Colonic mucosa (tissue), 4 donors: ENCODE measurements at regions not wholly inside any gene's neighbourhood (a gene's known extent, or its start where the extent isn't known, plus 50 kb on each side); places are given as distances from the start of the nearest gene placed in this dataset.

Experiments used
- DNase-seq: peaks from one replicate; pipeline ENCODE4 v3.0.0-alpha.2; 2020
- H3K27ac ChIP-seq: fragments of 200-600 bp; one replicate; pipeline ENCODE4 v1.8.0; 2021
- H3K27me3 ChIP-seq: fragments of 200-600 bp; one replicate; pipeline ENCODE4 v1.8.0; 2021
- H3K36me3 ChIP-seq: fragments of 200-600 bp; one replicate; pipeline ENCODE4 v1.8.0; 2021
- H3K4me1 ChIP-seq: fragments of 200-600 bp; one replicate; pipeline ENCODE4 v1.8.0; 2021; ENCODE audit warnings: mild to moderate bottlenecking
- H3K4me3 ChIP-seq: fragments of 200-600 bp; one replicate; pipeline ENCODE4 v1.8.0; 2021
- H3K9ac ChIP-seq, 2 donors: one replicate each; pipeline ENCODE4 v1.7.0; 2013; ENCODE audit warnings: control low read depth in 2 of 2, low read depth in 2 of 2, low read length in 2 of 2
- H3K9me3 ChIP-seq: fragments of 200-600 bp; one replicate; pipeline ENCODE4 v1.8.0; 2021
- intact Hi-C: fragments of 100-400 bp; cut with DNase I; formaldehyde crosslinking; loops from one replicate; pipeline ENCODE4 v1.14.1; 2022
- TF ChIP-seq, protein P1 (sequence below): fragments of 200-600 bp; IDR thresholded peaks from one replicate; pipeline ENCODE4 v1.8.0; 2022; ENCODE audit warnings: antibody characterized with exemption, mild to moderate bottlenecking
- donor health status: healthy.
- donor health status: DM: no; HTN: no; CAD: no.
- donor health status: DM: no; HTN: no; CAD: no.

DNA sequence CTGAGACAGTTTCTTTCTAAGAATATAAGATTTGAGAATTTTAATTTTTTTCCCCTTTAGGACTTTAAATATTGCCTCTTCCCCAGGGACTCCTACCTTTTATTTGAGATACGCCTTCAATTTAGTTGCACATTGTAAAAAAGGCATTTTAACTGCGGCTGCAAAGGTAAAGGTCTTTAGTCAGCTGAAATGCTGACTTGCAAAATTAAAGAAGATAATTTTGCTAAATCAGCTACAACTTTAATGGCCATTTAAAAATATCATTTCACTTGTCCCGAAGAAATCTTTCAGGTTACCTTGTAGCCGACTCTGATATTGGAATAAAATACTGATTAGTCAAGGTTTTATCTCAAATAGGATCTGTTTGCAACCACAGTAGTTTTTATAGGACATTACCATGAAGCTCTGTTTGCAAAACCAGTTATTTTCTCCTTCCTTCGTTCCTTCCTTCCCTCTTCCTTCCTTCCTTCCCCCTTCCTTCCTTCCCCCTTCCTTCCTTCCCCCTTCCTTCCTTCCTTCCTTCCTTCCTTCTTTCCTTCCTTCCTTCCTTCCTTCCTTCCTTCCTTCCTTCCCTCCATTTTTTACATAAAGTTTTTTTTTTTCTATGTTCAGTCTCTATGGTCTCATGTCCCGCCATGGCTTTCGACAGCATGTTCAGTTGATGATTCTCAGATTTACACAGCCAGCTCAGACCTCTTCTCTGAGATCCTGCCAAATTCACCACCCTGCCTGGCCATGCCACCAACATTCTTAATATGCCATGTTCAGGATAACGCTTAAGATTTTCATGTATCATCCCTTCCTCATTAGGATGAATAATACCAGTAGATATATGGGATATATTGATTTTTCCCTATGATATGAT, 405.4 kb upstream of the PRKX start:
- Histone ChIP-seq H3K27ac (no peak overlapping the region), H3K36me3 (no peaks in the 10 kb centered on the region), H3K4me3 (no peak overlapping the region), H3K9ac (no peak overlapping the region), H3K9me3 (no peaks in the 10 kb centered on the region), H3K4me1 (no peaks in the 10 kb centered on the region), H3K27me3 (no peaks in the 10 kb centered on the region)
- TF ChIP-seq, protein P1, sequence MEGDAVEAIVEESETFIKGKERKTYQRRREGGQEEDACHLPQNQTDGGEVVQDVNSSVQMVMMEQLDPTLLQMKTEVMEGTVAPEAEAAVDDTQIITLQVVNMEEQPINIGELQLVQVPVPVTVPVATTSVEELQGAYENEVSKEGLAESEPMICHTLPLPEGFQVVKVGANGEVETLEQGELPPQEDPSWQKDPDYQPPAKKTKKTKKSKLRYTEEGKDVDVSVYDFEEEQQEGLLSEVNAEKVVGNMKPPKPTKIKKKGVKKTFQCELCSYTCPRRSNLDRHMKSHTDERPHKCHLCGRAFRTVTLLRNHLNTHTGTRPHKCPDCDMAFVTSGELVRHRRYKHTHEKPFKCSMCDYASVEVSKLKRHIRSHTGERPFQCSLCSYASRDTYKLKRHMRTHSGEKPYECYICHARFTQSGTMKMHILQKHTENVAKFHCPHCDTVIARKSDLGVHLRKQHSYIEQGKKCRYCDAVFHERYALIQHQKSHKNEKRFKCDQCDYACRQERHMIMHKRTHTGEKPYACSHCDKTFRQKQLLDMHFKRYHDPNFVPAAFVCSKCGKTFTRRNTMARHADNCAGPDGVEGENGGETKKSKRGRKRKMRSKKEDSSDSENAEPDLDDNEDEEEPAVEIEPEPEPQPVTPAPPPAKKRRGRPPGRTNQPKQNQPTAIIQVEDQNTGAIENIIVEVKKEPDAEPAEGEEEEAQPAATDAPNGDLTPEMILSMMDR = no peak
- intact Hi-C loops = no loop called here
- no peak for DNase-seq

DNA sequence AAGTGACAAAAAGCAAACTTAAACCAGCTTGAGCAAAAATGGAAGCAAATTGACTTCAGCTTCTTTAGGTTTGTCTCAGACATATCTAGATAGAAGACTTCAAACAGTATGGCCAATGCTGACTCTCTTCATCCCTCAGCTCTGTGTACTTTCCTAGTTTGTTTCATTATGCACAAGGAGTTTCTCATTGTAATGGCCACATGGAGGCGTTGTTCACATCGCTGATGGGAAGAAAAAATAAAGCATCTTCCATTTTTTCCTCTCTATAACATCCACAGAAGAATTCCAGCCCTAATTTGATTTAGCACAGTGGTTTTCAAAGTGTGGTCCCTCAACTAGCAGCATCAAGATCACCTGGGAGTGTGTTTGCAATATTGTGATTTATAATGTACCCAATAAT, 397.5 kb upstream of the PRKX start:
- H3K9me3 ChIP-seq = no peaks in the 10 kb centered on the region
- no peaks in the 10 kb centered on the region for H3K27me3 ChIP-seq
- TF ChIP-seq, protein P1 = no peak
- intact Hi-C loops = no loop called here
- no peak overlapping the region for H3K9ac ChIP-seq
- H3K4me1 ChIP-seq = no peaks in the 10 kb centered on the region
- H3K36me3 ChIP-seq = no peaks in the 10 kb centered on the region
- no peak overlapping the region for H3K4me3 ChIP-seq
- H3K27ac ChIP-seq = no peak overlapping the region
- DNase-seq = no peak

DNA sequence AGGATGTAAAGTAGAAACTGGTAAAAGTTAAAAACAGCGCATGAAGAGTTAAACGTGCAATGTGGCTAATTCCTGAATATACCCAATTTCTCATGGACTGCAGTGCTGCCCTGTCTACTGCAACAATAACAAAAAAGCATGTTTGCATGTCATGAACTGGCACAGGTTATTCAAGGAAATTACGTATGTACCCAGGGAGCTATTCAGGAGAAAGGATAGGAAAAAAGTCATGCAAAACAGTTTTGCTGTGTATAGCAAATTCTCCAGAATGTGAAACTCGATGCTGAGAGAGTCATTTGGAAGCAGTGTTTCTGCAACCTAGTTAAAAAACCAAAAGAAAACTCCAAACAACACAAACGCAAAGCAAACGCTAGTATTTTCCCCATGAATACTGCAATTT, 381.5 kb upstream of the PRKX start:
- intact Hi-C loops = no loop called here
- TF ChIP-seq, protein P1 = no peak

DNA sequence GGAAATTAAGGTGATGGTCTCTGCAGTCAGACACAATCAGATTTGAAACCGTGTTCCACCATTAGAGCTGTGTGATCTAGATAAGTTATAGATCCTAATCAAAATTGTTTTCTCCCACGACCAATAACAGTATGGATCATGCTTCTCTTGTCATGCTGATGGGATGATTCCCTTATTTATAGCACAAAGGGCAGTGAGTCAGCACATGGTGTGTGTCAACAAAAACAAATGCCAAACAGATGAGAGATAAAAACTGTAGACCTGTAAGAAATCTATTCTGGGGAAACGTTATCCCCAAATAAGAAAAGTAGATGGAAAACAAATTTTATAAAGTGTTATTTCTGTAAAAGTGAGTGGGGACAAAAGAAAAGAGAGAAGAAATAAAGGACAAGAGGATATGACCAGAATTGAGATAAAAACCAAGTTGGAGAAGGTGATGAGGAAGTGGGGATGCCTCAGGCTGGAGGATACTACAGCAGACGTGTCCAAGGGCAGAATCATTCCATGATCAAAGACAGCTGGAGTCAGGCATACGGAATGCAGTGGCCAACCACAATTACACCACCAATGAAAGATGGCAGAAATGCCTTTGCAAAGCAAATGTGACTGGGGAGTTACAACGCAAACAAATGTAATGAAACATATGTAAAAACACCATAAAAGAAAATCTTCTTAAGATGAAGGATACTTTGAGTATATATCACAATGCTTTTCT, 377.8 kb upstream of the PRKX start:
- H3K36me3 ChIP-seq = no peaks in the 10 kb centered on the region
- H3K4me3 ChIP-seq = no peak overlapping the region
- no peak for DNase-seq
- H3K4me1 ChIP-seq = no peaks in the 10 kb centered on the region
- no peak overlapping the region for H3K27ac ChIP-seq
- no peaks in the 10 kb centered on the region for H3K27me3 ChIP-seq
- no peak overlapping the region for H3K9ac ChIP-seq
- no peaks in the 10 kb centered on the region for H3K9me3 ChIP-seq
- intact Hi-C loops = no loop called here
- TF ChIP-seq, protein P1 = no peak

More for the DNA sequence above, 381.5 kb upstream of the PRKX start:
- no peaks in the 10 kb centered on the region for H3K4me1 ChIP-seq
- no peak overlapping the region for H3K4me3 ChIP-seq
- no peaks in the 10 kb centered on the region for H3K9me3 ChIP-seq
- H3K9ac ChIP-seq = no peak overlapping the region
- H3K27ac ChIP-seq = no peak overlapping the region
- no peaks in the 10 kb centered on the region for H3K27me3 ChIP-seq
- no peaks in the 10 kb centered on the region for H3K36me3 ChIP-seq
- DNase-seq = no peak

GRCh38 chrX:4059893-4060292, 346.4 kb upstream of the PRKX start:
- no peaks in the 10 kb centered on the region for H3K9me3 ChIP-seq
- no peak overlapping the region for H3K27ac ChIP-seq
- intact Hi-C loops = no loop called here
- no peaks in the 10 kb centered on the region for H3K4me1 ChIP-seq
- no peak overlapping the region for H3K4me3 ChIP-seq
- no peaks in the 10 kb centered on the region for H3K27me3 ChIP-seq
- H3K36me3 ChIP-seq = no peaks in the 10 kb centered on the region
- DNase-seq = no peak
- H3K9ac ChIP-seq = no peak overlapping the region
- TF ChIP-seq, protein P1 = no peak
